ENCODE measurements at regions not wholly inside any gene's neighbourhood (a gene's known extent, or its start where the extent isn't known, plus 50 kb on each side); places are given as distances from the start of the nearest gene placed in this dataset.

GRCh38 chr21:35138665-35139381, 89.7 kb upstream of the RUNX1 start:
- no peak for TF ChIP-seq CTCF (IDR thresholded peaks at IDR 0.05; ENCODE audit: low read depth, low read length)
- H3K4me3 ChIP-seq (ENCODE audit: low read depth, low read length): no peak overlapping the region

GRCh38 chr21:35136586-35137219, 87.6 kb upstream of the RUNX1 start:
- TF ChIP-seq CTCF (IDR thresholded peaks at IDR 0.05; ENCODE audit: low read depth, low read length): no peak
- H3K4me3 ChIP-seq (ENCODE audit: low read depth, low read length): no peak overlapping the region

- TF ChIP-seq CTCF (IDR thresholded peaks at IDR 0.05; ENCODE audit: low read depth, low read length): no peak
- H3K4me3 ChIP-seq (ENCODE audit: low read depth, low read length): no peak overlapping the region
Measured at GRCh38 chr21:35136106-35136505, 87.0 kb upstream of the RUNX1 start.

- TF ChIP-seq CTCF (IDR thresholded peaks at IDR 0.05; ENCODE audit: low read depth, low read length): no peak
- no peak overlapping the region for H3K4me3 ChIP-seq (ENCODE audit: low read depth, low read length)
Measured at GRCh38 chr21:35135481-35135880, 86.4 kb upstream of the RUNX1 start.

- TF ChIP-seq CTCF (IDR thresholded peaks at IDR 0.05; ENCODE audit: low read depth, low read length): no peak
- H3K4me3 ChIP-seq (ENCODE audit: low read depth, low read length): no peak overlapping the region
Measured at GRCh38 chr21:35134309-35134708, 85.2 kb upstream of the RUNX1 start.

GRCh38 chr21:35128536-35128935, 79.4 kb upstream of the RUNX1 start:
- H3K4me3 ChIP-seq (ENCODE audit: low read depth, low read length): no peak overlapping the region
- TF ChIP-seq CTCF (IDR thresholded peaks at IDR 0.05; ENCODE audit: low read depth, low read length): no peak

- H3K4me3 ChIP-seq (ENCODE audit: low read depth, low read length): no peak overlapping the region
- no peak for TF ChIP-seq CTCF (IDR thresholded peaks at IDR 0.05; ENCODE audit: low read depth, low read length)
Measured at GRCh38 chr21:35127851-35128250, 78.7 kb upstream of the RUNX1 start.
